ENCODE measurements at regions not wholly inside any gene's neighbourhood (a gene's known extent, or its start where the extent isn't known, plus 50 kb on each side); places are given as distances from the start of the nearest gene placed in this dataset.

DNA sequence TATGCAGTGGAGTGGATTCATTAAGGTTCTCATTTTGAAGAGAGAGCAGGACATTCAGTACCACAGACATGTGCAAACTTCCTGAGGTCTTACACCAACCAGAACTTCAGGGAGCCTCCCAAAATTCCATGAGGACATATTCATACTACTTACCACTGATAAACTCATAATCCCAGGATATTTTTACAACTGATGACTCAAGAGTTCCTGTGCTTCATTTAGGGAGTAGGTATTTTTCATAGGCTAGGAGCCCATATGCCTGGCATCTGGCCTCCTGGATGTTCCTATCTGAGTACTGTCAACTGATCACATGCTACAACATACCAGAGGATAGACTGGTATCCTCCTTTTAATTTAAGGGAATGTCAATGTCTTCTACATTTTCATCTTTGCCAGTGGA lies 578.0 kb downstream of the EFNA5 start:
- TF ChIP-seq, protein P1, sequence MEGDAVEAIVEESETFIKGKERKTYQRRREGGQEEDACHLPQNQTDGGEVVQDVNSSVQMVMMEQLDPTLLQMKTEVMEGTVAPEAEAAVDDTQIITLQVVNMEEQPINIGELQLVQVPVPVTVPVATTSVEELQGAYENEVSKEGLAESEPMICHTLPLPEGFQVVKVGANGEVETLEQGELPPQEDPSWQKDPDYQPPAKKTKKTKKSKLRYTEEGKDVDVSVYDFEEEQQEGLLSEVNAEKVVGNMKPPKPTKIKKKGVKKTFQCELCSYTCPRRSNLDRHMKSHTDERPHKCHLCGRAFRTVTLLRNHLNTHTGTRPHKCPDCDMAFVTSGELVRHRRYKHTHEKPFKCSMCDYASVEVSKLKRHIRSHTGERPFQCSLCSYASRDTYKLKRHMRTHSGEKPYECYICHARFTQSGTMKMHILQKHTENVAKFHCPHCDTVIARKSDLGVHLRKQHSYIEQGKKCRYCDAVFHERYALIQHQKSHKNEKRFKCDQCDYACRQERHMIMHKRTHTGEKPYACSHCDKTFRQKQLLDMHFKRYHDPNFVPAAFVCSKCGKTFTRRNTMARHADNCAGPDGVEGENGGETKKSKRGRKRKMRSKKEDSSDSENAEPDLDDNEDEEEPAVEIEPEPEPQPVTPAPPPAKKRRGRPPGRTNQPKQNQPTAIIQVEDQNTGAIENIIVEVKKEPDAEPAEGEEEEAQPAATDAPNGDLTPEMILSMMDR (optimal IDR thresholded peaks at IDR 0.05 in 1 of 3, IDR thresholded peaks at IDR 0.05 in 1 of 3, conservative IDR thresholded peaks at IDR 0.05 in 1 of 3; ENCODE audit: extremely low read depth in 1 of 3, insufficient read depth in 2 of 3, low read length in 3 of 3) = no peak
- TF ChIP-seq EZH2 (IDR thresholded peaks at IDR 0.05; ENCODE audit: low read length) = no peak
